Fibroblast of lung (primary cell): ENCODE measurements at regions not wholly inside any gene's neighbourhood (a gene's known extent, or its start where the extent isn't known, plus 50 kb on each side); places are given as distances from the start of the nearest gene placed in this dataset.

Source experiments
- CTCF ChIP-seq, 2 donors: IDR thresholded peaks in 1 of 2; conservative IDR thresholded peaks in 1 of 2; 1 replicate in 1 of 2; 2 replicates in 1 of 2; pipeline ENCODE4 v1.5.1; 2011 to 2012; ENCODE audit warnings: low read length in 2 of 2, control low read depth in 1 of 2, inconsistent platforms in 1 of 2, low read depth in 1 of 2, mild to moderate bottlenecking in 1 of 2
- EZH2 ChIP-seq: IDR thresholded peaks from 2 replicates; pipeline ENCODE4 v1.5.1; 2012; ENCODE audit warnings: low read length, control low read depth, mild to moderate bottlenecking; ENCODE audit errors: missing control alignments

DNA sequence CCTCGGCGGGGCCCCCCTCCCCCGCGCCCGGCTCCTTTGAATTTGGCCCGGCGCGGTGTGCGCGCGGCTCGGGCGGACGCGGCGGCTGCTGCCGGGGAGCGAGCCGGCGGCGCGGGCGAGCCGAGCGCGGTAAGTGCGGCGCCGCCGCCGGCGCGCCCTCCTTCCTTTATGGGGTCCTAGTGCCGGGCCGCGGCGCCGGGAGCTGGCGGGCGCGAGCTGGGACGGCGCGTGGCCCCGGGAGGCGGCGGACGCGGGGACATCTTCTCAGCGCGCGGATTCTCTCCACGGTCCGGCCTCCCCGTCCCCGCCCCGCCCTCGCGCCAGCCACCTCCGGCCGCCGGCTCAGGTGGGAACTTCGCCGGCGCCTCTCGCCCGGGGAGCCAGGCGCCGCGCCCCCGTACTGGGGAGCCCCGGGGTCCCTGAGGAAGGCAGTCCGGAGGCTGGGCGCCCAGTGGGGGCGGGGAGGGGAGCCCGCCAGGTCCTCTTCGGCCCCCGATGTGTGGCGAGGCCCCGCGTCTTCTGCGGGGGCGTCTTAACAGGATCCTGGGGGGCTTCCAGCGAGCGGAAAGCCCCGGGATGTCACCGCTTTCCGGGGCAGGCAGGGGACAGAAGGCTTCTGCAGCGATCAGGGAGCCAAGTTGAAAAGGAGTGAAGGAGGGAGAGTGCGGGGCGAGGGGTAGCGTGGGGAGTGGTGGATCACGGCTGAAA is 98.4 kb upstream of the TENM3 start:
- no peak for TF ChIP-seq EZH2
- no peak for TF ChIP-seq CTCF (conservative IDR thresholded peaks at IDR 0.05 in 1 of 2, IDR thresholded peaks at IDR 0.05 in 1 of 2; ENCODE audit: low read depth in 1 of 2, low read length in 2 of 2)
